ENCODE measurements at regions not wholly inside any gene's neighbourhood (a gene's known extent, or its start where the extent isn't known, plus 50 kb on each side); places are given as distances from the start of the nearest gene placed in this dataset.

DNA sequence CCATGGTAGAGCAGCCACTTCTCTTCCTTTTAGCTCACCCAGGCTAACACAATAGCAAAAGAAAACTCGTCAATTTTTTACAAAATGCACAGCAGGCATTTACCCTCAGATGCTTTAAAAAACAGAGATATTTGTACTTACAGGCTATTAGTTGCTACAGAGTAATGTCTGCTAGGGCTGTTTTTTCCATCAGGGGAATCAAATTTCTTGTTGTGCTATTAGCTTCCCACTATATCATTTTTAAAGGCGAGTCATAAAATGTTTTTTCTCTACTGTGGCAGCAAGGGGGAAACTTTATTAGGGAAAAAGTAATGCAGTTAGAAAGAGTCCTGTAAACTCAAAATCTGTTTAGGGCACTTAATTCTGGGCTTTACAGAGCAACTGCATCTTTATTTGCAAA, 277.9 kb upstream of the THSD7B start:
- intact Hi-C loops (cut with DNase I), result no loop called here
- no peak for DNase-seq (ENCODE audit: missing footprints)

DNA sequence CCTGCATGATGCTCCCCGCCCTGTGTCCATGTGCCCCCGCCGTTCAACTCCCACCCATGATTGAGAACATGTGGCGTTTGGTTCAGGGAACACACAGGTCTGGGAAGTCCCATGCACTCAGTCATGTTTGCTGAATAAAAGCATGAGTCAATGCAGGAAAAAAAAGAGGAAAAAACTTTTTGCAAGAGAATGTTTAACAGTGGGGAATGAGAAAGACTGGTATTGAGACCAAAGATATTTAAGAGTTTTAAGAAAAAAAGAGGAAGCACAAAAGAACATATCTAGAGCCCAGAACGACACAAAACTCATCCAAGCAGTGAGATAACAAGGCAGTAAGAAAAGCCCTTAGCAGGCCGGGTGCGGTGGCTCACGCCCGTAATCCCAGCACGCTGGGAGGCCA, 279.2 kb upstream of the THSD7B start:
- no peak for ATAC-seq
- no peak for DNase-seq (ENCODE audit: missing footprints)
- intact Hi-C loops (cut with DNase I), result no loop called here

More for the DNA sequence above, 277.9 kb upstream of the THSD7B start:
- ATAC-seq, result no peak

DNA sequence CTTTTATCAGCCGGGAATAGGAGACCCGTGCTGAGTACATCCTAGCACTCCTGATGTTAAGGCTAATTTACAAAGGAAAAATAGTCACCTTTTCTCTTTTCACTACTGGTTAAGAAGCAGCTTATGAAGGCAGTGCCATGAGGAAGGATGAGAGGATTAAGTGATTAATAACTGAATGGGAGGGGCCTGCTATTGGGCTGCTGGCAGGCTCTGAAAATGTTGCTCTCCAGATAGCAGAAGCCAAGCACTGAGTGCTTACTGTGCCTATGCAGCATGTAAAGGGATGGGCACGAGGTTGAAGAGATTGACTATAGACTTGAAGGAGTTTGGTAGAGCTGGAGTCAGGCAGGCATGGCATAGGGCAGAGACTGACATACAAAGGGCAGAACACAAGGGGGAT, 282.4 kb upstream of the THSD7B start:
- DNase-seq (ENCODE audit: missing footprints) (no peak), ATAC-seq (no peak)
- intact Hi-C loops (cut with DNase I), result no loop called here

DNA sequence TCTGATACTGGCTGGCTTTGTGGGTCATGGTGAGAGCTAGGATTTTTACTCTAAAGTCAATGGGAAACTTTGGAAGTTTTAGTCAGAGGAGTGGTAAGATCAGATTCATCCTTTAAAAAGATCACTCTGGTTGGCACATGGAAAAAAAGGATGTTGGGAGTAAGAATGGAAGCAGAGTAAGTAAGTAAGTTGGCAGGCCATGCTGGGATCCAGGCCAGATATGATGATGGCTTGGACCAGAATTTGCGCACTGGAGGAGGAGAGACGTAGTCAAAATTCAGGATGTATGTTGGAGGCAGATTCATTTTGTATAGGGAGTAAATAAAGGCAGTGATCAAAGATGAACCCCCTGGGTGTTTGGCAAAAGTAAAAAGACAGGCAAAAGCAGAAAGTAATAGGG, 283.3 kb upstream of the THSD7B start:
- no peak for DNase-seq (ENCODE audit: missing footprints)
- no peak for ATAC-seq
- intact Hi-C loops (cut with DNase I), result no loop called here

DNA sequence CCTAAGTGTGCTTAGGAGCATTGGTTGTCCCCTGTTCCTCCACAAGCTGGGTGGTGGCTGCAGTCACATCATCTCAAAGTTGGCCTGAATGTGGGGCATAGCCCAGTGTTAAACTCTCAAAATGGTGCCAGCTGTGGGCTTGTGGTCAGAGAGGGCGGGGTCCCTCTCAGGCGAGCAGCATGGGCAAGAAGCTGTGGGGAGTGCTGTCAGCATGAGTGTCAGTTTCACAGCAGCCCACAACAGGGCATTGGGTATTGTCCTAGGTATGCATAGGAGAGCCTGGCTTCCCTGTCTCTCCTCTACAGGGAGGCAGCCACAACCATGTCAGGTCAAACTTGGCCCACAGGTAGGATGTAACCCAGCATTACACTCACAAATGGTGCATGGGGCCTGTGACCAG, 285.6 kb upstream of the THSD7B start:
- intact Hi-C loops (cut with DNase I), result no loop called here

DNA sequence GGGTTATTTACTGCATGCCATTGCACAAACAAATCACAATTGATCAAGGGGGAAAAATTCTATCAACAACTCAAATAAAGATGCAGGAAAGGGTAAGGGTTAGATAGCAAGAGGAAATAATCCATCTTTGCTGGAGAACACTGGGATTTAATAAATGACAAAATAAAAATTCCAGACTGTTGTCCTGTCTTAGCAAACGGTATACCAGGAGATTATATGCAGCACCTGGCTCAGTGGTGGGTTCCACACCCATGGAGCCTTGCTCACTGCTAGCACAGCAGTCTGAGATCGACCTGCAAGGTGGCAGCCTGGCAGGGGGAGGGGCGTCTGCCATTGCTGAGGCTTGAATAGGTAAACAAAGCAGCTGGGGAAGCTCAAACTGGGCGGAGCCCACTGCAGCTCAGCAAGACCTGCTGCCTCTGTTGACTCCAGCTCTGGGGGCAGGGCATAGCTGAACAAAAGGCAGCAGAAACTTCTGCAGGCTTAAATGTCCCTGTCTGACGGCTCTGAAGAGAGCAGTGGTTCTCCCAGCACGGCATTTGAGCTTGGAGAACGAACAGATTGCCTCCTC, 296.5 kb upstream of the THSD7B start:
- intact Hi-C loops (cut with DNase I), result no loop called here
- DNase-seq (ENCODE audit: missing footprints) (no peak), ATAC-seq (no peak)

More for the DNA sequence above, 285.6 kb upstream of the THSD7B start:
- no peak for ATAC-seq
- no peak for DNase-seq (ENCODE audit: missing footprints)

DNA sequence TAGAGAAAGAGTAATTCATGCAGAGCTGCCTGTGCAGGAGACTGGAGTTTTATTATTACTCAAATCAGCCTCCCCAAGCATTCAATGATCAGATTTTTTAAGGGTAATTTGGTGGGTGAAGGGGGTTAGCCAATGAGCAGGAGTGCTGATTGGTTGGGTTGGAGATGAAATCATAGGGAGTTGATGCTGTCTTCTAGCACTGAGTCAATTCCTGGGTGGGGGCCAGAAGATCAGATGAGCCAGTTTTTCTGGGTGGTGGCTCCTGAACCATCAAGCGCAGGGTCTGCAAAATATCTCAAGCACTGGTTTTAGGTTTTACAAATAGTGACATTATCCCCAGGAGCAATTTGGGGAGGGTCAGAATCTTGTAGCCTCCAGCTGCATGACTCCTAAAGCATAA, 312.8 kb upstream of the THSD7B start:
- DNase-seq (ENCODE audit: missing footprints) (no peak), ATAC-seq (no peak)
- intact Hi-C loops (cut with DNase I), result no loop called here

DNA sequence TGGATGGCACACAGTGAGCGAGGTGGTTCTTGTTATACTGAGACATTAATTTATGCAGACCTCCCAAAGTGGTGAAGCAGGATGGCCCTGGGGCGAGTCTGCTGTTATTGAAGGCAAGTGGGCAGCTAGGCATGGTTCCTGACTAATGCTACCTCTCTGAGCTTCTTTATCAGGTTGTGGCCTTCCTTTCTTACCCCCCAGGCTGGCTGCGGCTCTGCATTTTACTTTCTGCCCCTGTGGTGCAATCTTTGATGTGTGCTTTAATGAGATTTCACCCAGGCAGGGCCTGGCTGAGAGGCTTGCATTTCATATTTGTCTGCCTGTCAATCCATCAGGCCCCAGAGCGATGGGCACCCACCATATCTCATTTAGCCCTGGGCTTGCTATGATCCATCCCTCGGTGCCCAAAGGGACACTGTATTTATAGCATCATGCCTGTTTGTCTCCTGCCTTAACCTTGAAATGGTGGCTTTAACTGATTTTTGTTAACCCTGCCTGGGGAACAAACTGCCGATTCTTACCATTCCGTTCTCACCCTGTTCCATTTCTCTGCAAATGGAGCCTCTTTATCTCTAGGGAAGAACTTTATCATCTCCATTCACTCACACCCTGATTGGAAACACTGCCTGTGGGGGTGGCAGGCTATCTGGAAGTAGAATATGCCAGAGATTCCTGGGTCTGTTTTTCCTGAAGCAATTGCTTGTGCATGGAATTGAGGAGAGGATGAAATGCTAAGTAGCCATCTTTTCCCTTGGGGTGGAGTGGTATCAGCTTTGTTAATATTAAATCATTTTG, 316.2 kb upstream of the THSD7B start:
- intact Hi-C loops (cut with DNase I), result no loop called here
- ATAC-seq (no peak), DNase-seq (ENCODE audit: missing footprints) (no peak)

DNA sequence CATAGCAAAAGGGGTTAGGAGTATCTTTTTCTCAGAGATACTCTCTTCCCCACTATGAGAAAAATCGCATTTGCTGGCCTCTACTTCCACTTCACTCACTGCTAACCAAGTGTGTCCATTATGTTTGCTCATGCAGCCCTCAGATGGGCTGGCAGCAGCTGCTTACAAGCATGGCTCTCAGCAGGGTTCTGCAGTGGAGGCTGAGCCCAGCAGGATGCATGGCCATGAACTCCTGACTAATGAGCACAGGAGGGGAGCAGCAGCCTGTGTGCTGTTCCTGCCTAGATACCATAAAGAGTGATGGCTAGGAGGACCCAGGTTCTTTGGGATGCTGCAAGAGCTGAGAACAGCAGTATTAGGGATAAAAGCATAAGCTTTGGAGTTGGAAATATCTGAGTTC, 316.9 kb upstream of the THSD7B start:
- intact Hi-C loops (cut with DNase I), result no loop called here
- no peak for ATAC-seq

DNA sequence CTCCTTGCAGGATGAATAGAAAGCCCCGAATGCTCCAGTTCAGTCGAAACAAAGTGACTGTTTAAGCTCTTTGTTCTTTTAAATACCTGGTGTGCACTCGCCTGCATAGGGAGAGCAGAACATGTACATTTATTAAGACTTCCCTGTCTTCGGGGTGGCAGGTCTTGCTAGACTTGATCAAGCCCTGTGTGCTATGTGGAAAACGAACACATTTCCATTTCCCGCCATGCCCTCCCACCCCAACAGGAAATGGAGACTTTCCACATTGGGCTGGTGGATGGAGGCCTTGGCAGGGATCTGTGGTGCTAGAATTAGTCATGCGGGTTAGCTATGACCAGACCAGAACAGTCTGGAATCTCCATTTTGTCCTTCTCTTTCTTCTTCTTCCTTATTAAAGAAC, 321.0 kb upstream of the THSD7B start:
- intact Hi-C loops (cut with DNase I), result no loop called here
- ATAC-seq (no peak), DNase-seq (ENCODE audit: missing footprints) (no peak)

More for the DNA sequence above, 316.9 kb upstream of the THSD7B start:
- DNase-seq (ENCODE audit: missing footprints), result no peak

DNA sequence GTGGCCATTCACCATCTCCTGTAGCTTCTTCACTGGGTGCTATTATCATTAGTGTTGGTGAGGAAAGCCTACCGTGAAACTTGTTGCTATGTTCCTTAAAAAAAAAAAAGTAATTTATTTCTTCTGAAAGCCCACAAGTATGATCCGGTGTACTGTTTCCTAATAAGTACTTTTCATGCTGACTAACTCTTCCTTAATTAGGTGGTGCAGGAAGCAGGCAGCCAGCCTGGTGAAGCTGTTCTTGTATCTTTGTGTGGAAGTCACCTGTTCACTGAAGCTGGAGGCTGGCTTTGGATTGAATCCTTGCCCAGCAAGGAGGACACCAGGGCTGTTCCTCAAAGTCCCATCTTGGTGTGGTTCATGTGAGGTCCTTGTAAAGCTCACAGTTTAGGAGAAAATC, 321.7 kb upstream of the THSD7B start:
- no peak for ATAC-seq
- DNase-seq (ENCODE audit: missing footprints), result no peak
- intact Hi-C loops (cut with DNase I), result no loop called here

DNA sequence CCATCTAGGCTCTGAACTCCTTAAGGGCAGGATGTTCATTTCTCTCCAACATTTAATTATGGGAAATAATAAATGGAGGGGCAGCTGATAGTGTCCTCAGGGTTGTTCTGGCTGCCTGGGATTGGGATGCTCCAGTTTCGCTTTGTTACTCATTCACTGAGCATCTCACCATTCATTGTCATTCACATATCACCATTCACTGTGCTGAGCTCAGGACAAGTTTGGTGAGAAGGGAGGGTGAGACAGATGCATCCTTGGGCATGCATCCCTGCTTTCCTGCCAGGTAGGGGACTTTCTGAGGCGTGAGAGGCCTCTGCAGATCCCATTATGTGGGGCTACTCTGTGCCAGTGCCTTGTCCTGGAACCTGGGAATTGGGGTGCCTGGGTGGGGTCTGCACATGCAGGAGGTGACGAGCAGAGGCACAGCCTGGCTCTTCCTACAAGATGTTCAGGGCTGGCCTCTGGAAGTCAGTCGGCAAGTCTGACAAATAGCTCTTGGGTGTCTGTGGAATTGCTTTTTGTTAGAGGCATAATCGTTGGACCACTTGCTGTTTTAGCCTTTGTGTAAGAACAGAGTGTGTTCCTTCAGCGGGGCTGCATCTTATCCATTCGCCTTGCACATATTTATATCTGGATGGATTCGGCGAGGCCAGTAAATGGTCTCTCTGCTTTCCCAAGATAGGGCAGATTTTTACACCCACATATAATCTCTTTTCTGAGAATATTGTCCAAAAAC, 323.2 kb upstream of the THSD7B start:
- DNase-seq (ENCODE audit: missing footprints) (no peak), ATAC-seq (no peak)
- intact Hi-C loops (cut with DNase I), result no loop called here

DNA sequence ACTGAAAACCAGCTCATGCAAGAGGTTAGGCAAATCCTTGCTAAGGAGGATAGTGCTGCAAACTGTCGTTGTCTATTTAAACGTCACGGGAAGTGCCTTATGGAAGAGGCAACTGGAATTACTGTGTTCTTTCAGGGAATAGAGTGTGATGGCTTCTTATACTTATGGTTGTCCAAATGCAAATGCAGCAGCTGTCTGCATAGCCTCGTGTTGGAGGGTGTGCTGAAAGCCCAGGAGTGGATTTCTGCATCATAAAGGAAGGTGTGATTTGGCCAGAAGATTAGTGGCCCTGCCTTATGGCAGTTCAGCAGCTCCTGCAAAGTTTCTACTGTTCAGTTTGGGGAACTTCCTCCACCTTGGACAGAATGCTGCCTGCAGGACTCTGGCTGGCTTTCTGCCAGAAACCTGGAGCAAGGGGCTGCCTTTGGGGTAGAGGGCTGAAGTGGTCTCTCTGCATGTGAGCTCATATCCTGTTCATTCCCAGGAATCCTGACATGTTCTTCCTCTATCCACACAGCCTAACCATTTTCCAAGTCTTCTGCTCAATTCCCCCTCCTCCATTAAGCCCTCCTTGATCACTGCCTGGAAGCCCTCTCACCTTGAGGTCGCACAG, 321.2 kb upstream of the CXCR4 start:
- ATAC-seq (no peak), DNase-seq (ENCODE audit: missing footprints) (no peak)
- intact Hi-C loops (cut with DNase I), result no loop called here

DNA sequence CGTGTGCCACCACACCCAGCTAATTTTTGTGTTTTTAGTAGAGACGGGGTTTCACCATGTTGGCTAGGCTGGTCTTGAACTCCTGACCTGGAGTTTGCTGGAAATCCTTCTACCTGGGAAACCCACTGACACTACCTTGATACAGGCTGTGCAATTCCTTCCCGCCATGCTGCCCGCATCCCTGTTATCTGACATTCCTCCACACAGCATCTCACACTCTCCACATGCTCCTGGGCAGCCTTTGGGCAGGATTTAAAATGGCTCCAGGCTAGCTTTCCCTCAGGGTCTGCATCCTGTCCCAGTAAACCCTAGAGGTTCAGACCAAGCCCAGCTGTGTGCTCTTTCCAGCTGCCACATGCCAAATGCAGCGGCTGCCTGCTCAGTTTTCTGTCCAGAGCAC, 319.5 kb upstream of the CXCR4 start:
- intact Hi-C loops (cut with DNase I), result no loop called here
- DNase-seq (ENCODE audit: missing footprints) (no peak), ATAC-seq (no peak)

DNA sequence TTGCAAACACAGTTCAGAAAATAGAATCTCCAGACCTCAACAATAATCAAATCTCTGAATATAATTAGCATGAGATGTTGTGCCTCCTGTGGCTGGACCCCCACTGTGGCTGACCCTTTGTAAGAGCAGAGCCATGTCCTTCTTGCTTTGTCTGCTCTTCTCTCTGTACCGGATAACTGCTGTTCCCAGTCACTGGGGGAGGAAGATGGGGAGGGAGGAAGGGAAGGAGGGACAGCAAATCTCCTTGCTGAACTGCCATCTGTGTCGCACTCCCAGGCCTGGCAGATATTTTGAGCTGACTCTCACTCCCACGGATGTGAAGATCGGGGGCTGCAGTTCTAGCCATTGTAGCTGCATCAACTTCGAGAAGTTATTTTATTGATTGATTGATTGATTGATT, 319.0 kb upstream of the CXCR4 start:
- ATAC-seq (no peak), DNase-seq (ENCODE audit: missing footprints) (no peak)
- intact Hi-C loops (cut with DNase I), result no loop called here

DNA sequence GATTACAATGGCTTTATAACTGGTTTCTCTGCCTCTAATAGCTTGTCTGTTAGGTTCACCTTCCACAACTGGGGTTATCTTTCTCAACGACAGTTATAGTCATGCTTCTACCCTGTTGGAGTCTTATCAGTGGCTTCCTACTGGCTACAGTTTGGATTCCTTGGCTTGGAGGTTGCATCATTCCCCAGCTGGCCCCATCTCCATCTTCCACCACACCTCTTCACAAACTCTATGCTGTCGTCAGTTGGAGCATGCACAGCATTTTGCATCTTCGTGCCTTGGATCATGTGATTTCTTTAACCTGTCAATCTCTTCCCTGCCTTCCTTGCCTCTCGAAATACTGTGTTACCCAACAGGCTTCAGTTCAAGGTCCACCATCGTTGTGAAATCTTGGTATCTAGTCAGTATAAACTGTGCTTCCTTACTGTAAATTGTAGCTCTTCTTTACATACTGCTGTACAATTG, 316.3 kb upstream of the CXCR4 start:
- ATAC-seq (no peak), DNase-seq (ENCODE audit: missing footprints) (no peak)
- intact Hi-C loops (cut with DNase I), result no loop called here

DNA sequence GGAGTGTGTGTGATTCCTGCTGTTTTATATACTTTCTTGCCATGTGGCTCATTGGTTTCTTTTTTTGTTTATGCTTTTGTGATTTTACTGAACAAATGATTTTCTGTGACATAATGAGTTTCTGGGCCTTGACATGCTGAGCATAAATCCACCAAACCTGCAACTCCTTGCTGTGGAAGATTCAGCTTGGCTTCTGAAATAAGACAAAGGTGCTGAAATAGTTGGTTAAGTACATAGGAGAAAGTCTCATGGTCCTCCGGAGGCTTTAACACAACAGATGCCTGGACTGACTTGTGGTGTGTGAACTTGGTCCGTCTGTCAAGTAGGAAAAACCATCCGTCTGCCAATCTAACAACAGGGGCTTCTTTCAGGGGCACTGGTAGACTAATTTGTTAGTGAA, 315.3 kb upstream of the CXCR4 start:
- DNase-seq (ENCODE audit: missing footprints) (no peak), ATAC-seq (no peak)
- intact Hi-C loops (cut with DNase I), result no loop called here

DNA sequence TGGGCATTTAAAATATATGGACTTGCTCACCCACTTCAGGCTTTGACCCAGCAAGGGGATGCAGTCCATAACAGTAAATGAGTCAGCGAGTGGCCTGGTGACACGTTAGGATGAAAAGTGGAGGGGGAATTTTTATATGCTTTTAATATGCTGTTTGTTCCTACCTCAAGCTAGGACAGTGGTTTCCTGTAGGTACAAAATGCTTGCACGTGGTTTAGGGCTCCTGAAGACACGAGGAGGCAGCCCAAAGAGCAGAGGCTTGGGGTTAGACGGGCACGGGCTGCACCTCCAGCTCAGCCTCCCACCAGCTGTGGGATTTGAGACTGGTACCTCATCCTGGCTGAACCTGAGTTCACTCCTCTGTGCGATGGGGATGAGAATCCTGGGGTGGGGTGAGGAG, 306.2 kb upstream of the CXCR4 start:
- DNase-seq (ENCODE audit: missing footprints) (no peak), ATAC-seq (no peak)
- intact Hi-C loops (cut with DNase I), result loop anchor here (5.0 kb wide), 1 partner anchor 1413 kb away; no protein-coding TSS in a partner anchor

DNA sequence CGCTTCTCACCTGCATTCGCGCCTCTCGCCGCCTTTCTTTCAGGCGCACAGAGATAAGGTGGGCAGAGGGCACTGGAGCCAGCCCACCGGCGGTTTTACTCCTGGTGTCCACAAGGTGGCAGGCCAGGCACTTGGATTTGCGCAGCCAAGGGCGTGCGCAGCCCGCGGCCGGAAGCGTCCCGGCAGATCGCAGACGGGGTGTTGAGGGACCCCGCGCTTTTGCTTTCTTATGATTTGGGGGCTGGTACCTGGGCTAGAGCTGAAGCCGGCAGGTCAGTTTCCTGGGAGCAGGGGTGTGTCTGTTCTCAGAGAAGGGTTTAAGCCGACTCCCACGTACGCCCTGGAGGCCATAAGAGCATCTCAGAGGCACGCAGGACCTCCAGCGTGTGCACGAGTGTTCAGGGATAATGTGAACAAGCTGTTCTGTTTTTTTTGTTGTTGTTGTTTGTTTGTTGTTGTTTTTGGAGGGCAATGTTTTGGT, 305.6 kb upstream of the CXCR4 start:
- intact Hi-C loops (cut with DNase I), result loop anchor here (2.0 to 5.0 kb wide), 2 partner anchors 313 to 1414 kb away; no protein-coding TSS in a partner anchor
- DNase-seq (ENCODE audit: missing footprints), result peak; percentile 83
- ATAC-seq, result peak; percentile 91

All from Right ventricle myocardium inferior (tissue), 1 donor.